AG09319 (cell line): ENCODE measurements at regions not wholly inside any gene's neighbourhood (a gene's known extent, or its start where the extent isn't known, plus 50 kb on each side); places are given as distances from the start of the nearest gene placed in this dataset.

ENCODE experiments used
- DNase-seq: peaks from one replicate; pipeline ENCODE4 v3.0.0-alpha.2; 2010; ENCODE audit warnings: low read depth; ENCODE audit errors: extremely low read depth
- TF ChIP-seq, protein P1 (sequence below): IDR thresholded peaks from 2 replicates; pipeline ENCODE4 v1.5.1; 2011; ENCODE audit warnings: low read depth, mild to moderate bottlenecking, inconsistent platforms, low read length, moderate library complexity

DNA sequence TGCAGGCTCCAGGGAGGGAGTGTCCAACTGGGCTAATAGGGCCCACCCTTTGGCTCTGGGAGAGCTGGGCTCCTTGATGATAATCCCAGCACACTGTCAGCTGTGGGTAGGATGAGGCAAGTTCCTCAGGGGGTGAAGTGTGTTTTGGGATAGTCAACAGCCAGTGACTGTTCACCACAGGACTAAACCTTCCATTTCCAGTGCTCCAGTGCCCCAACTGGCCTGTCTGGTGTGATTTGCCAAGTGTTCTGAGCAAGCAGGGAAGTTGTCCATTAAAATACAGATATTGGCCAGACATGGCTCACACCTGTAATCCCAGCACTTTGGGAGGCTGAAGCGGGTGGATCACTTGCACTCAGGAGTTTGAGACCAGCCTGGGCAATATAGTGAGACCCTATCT, 150.9 kb downstream of the TM9SF2 start:
- DNase-seq = no peak
- TF ChIP-seq, protein P1, sequence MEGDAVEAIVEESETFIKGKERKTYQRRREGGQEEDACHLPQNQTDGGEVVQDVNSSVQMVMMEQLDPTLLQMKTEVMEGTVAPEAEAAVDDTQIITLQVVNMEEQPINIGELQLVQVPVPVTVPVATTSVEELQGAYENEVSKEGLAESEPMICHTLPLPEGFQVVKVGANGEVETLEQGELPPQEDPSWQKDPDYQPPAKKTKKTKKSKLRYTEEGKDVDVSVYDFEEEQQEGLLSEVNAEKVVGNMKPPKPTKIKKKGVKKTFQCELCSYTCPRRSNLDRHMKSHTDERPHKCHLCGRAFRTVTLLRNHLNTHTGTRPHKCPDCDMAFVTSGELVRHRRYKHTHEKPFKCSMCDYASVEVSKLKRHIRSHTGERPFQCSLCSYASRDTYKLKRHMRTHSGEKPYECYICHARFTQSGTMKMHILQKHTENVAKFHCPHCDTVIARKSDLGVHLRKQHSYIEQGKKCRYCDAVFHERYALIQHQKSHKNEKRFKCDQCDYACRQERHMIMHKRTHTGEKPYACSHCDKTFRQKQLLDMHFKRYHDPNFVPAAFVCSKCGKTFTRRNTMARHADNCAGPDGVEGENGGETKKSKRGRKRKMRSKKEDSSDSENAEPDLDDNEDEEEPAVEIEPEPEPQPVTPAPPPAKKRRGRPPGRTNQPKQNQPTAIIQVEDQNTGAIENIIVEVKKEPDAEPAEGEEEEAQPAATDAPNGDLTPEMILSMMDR = no peak

DNA sequence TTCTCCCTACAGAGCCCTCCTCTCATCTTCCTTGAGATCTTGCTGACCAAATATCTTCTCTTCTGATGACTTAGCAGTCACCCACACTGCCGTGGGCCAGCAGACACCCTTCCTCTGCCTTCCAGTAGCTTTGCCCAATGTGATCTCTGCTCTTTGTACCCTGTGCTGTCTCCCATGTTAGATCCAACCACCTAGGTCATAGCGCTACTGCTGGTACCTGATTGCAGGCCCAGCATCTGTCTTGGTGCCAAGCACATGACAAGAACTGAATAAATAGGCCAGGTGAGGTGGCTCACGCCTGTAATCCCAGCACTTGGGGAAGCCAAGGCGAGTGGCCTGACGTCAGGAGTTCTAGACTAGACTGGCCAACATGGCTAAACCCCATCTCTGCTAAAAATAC, 149.7 kb downstream of the TM9SF2 start:
- TF ChIP-seq, protein P1 = no peak
- DNase-seq = no peak

DNA sequence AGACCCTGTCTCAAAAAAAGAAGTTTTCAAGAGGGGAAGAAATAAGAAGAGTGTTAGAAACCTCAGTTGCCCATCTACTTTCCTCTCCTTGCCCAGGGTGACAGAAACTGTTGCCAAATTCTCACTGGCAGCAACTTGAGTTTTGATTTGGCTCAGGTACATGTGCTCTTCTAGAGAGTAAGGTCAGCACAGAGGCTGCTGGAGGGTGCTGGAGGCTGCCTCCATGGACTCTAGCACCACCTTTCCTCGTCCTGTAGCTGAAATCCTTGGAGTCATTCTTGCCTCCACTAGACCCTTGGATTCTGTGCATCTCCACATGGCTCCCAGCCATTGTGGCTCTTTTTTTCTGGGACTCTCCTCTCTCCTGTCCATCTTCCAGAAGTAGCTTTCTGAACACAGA, 149.1 kb downstream of the TM9SF2 start:
- DNase-seq = no peak
- TF ChIP-seq, protein P1 = no peak

DNA sequence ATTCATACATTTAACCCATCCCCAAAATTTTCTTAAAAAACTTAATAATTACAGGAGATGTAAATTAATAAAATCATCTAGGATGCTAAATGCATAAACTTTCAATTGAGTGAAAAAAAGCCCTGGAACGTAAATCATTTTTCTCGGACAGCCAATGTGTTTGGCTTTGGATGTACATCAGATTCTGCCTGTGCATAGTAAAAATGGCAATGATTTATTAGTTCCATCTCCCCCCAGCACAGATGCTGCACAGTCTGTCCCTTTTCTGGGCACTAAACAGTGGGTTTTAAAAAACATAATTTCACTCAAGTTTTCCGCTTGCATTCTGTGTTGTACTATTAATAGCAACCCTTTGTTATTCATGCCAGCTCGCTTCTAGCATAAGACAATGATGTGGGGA, 147.7 kb downstream of the TM9SF2 start:
- TF ChIP-seq, protein P1 = no peak
- DNase-seq = no peak

DNA sequence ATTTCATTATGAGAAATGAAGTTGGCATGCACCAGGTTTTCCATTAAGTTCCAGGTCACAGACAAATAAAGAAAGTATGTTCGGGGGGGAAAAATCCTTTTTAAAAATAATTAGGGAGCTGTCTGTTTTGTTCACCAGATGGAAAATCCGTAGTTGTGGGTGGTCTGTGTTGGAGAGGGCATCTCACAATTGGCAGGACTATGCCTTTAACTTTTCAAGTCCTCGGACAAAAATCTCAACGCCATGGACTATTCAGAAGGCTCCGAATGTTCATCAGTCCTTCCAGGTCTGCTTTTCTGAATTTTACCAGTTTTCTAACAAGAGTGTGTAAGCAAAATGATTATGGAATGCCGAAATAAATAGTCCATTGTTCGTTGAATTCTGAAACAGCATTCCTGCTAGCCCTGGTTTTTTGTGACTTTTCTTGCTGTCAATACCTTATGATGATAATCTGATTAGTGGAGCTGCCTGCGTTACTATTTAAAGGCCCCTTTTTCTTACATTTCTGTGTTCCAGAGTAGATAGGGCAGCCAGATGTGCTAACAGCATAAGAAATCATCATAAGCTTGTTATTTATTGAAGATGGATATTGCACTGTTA, 146.9 kb downstream of the TM9SF2 start:
- DNase-seq = no peak
- TF ChIP-seq, protein P1 = no peak

DNA sequence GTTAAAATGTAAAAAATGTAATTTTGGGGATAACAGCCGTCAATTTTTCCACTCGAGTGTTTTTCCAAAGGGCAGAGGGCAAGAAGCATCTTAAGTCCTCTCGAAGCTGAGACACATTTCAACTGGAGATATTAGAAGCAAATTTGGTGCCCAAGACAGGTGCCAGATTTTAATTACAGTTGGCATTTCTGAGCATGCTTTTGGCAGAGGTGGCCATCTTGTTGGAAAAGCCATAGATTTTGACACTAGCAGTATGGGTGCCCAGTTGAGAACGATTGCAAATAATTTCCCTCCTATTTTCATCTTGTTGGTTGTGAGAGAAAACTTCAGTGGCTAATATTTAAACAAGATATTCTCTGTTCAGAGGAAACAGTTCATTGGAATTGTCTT, 146.3 kb downstream of the TM9SF2 start:
- TF ChIP-seq, protein P1 = no peak
- DNase-seq = no peak

DNA sequence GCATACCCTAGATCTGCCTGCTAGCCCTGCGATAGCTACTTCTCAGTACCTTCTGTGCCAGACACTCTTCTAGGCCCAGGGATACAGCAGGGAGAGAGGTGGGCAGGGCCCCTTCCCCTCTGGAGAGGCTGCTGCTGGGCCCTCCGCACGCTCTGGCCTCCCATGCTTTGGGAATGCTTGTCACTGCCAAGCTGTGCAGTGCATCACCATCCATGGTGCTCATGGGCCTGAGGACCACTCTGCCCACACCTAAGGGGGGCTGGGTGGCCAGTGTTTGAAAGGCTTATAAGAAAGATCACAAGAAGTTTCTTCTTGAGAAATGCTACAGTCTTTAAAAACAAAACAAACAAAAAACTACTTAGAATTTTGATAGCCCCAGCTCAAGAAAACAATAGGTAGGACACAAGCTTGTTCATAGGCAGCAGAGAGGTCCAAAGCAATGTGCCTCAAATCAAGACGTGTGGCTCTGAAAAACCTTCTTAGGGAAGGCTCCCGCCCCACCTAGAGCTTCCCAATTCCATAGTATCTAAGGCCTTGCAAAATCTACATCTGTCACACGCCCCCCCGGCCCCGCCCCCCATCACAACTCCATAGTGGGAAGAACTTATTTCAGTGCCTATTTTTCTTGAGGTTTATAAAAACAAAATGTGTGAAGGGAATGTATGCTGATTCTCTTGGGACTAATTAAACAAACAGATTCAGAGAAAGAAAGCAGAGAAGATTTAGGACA, 145.8 kb downstream of the TM9SF2 start:
- no peak for DNase-seq

More for the DNA sequence above, 145.8 kb downstream of the TM9SF2 start:
- TF ChIP-seq, protein P1 = no peak
